ENCODE measurements at regions not wholly inside any gene's neighbourhood (a gene's known extent, or its start where the extent isn't known, plus 50 kb on each side); places are given as distances from the start of the nearest gene placed in this dataset.

- no peak for DNase-seq (ENCODE audit: low spot score)
These were observed 88.0 kb downstream of the XCL2 start for GRCh38 chr1:168455764-168456163.

DNA sequence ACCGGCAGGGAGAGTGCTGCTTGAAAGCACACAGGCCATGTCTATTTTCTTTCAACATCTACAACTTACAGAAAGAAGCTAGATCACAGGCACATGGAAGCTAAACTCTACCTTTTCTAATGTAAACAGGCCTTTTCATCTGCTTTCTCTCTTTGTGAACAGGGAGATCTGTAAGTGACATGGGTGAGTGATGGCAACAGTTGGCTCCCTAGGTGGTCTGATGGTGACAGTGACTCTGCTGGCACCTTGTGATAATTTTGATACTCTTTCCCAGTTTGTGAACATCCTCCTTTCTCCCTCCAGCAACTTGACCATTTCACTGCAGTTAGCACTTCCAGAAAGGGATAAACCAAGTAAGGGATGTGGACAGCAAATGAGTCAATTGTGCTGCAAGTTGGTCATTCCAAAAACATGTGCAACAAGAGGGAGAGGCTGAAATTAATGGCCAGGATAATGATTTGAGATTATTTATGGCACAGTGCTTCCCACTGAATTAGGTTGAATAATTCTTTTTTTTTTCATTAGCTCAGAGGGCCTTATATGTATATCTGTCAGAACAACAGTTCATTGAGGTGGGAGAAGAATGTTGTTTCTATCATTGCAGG, 89.5 kb downstream of the XCL2 start:
- no peak for DNase-seq (ENCODE audit: low spot score)

DNA sequence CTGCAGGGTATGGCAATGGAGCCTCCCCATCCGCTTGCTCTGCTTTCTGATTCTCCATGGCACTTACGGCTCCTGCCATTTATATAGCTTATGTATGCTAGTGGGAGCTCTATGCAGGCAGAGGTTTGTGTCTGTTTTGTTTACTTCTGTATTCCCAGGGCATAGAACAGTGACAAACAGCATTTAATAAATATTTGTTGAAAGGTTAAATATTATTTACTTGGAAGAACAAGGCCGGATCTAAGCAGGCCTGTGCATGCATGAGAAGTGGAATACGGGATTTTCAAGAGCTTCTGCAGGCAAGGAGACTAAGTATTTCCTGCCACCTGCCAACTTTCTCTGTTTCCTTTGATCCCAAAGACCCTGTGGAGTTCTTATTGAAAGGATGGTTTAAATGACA, 90.7 kb downstream of the XCL2 start:
- no peak for DNase-seq (ENCODE audit: low spot score)

DNA sequence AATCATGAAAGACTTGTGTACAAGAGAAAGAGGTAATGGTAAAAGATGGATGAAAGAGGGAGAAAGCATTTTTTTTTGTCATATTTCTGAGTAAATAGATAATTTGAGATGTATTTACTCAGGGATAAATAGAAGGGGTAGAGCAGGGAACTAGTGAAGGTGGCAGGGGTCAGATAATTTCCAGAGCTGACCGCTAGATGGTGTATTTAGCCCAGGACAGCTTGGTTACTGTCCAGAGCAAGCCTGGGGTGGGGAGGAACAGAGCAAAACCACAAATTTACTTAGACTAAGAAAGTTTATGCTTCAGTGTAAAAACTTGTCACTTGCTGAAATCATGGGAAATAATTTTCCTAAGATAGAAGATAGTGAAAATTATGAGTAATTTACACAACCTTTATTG, 91.5 kb downstream of the XCL2 start:
- no peak for DNase-seq (ENCODE audit: low spot score)

DNA sequence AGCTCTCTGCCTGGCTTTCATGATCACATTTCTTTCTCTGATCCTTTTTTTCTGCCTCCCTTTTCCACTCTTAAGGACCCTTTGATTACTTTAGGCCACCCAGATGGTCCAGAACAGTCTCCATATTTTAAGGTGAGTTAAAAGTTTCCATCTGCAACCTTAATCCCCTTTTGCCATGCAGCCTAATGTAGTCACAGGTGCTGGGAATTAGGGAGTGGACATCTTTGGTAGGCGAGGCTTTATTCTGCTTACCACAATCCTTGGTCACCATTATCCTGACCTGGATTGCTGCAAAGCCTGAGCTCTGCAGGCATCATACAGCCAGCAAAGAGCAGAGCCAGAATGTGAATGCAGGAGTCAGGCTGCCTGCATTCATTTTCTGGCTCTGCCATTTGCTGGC, 95.9 kb downstream of the XCL2 start:
- DNase-seq (ENCODE audit: low spot score) = no peak

DNA sequence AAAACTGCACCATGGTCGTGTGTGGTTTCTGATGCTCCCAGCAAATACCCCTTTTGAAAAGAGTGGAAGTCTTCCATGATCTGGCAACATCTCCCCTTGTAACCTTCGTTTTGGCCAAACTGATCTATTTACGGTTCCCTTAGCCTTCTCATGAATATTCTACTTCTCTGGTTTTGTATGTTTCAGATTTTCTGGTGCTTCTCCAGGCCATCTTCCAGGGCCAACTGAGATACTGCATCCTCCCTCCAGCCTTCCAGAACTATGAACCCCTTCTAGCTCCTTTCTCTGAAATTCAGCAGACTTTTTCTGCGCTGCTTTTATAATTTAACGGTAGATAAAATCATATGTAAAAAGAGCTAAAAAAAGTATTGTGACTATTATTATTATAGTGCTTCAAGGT, 97.7 kb downstream of the XCL2 start:
- no peak for DNase-seq (ENCODE audit: low spot score)

GRCh38 chr1:168443899-168444298, 99.9 kb downstream of the XCL2 start:
- DNase-seq (ENCODE audit: low spot score) = no peak

DNA sequence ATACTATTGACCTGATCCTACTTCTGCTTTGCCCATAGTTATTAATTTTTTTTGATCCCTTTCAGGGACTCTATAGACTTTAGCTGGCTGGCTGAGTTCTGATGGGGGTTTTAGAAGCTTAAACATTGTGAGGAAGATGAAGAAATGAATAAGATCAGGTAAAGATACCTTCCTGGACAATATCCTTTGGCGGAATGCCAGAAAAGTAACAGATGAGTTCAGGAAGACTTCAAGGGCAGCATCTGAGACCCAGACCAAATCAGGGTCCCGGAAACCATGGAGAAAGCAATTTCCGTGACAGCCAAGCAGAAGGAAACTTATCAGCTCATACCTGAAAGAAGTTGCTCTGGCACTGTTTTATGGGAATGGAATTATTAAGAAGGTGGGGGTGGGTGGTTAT, 100.4 kb downstream of the XCL2 start:
- DNase-seq (ENCODE audit: low spot score) = no peak

- peak; percentile 62 for DNase-seq (ENCODE audit: low spot score)
These were observed 100.9 kb downstream of the XCL2 start for GRCh38 chr1:168442931-168443330.

DNA sequence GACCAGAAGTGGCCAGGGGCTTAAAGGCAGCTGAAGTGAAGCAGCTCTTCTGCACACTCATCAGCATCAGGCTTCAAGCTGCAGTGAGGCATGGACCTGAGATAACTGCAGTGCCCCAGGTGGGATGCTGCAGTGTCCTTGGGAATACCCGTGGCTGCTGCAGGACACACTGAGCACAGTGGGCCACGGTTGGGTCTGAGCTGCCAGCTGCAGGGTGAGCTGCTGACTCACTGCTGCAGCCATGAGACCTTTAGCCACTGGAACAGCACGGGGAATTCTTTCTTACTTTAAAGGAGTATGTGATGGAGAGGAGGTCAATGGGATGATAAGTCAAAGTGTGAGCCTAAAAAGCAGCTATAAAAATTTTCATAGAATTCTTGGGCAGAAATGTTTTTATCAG, 102.1 kb downstream of the XCL2 start:
- DNase-seq (ENCODE audit: low spot score) = no peak

GRCh38 chr1:168439456-168440375, 104.1 kb downstream of the XCL2 start:
- DNase-seq (ENCODE audit: low spot score) = peak; percentile 91

DNA sequence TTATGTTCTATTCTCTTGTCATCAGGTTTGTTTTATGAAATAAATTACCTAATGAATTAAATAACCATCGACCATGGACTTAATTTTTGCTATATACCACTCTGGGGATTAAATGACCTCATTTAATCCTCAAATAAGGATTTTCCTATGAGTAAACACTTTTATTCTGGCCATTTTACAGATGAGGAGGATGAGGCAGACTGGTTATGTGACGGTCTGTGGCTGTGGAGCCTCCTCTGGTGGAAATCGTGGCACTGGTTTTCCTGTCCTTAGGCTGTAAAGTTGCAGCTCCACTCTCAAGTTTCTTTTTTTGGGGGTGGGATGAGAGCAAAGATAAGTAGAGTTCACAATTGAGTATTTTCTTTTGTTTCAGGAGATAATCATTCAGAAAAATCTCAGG, 105.2 kb downstream of the XCL2 start:
- DNase-seq (ENCODE audit: low spot score) = no peak

DNA sequence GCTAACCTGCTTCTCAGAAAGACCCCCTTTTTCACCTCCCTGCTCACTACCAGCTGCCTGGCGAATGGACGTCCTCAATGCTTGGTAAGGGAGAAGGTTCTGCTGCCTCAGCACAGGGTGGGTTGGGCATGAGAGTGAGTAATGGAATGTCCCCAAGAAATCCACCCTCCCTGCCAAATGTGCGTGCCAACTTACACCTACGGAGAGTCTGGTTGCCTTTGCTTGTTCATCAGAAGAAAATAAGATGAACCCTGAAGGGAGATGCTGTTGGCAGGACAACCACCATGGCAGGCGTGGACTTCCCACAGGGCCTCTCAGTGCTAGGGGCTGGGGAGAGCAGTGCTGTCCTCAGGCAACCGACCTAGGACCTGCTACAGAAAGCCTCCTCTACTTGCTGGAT, 106.0 kb downstream of the XCL2 start:
- DNase-seq (ENCODE audit: low spot score) = no peak

- DNase-seq (ENCODE audit: low spot score) = no peak
These were observed 108.4 kb downstream of the XCL2 start for GRCh38 chr1:168435439-168435838.

DNA sequence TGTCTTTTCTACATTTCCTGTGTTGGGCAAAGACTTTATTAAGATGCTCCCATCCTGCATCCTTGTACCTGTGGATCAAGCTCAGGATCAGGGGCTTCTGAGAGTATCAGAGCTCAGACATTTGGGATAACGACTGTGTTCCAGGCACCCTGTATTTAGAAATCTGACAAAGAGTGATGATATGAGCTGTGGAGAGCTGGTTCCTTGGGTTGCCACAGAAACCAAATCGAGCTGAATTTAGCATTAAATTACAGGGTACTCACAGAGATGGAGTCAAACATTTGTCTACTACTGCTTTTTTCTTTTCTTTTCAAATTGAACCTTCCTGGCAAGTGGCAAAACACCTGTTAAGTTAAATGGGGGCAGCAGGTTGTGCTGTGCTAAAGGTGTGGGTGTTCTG, 110.6 kb downstream of the XCL2 start:
- no peak for DNase-seq (ENCODE audit: low spot score)

- DNase-seq (ENCODE audit: low spot score) = no peak
These were observed 111.9 kb downstream of the XCL2 start for GRCh38 chr1:168431882-168432281.

DNA sequence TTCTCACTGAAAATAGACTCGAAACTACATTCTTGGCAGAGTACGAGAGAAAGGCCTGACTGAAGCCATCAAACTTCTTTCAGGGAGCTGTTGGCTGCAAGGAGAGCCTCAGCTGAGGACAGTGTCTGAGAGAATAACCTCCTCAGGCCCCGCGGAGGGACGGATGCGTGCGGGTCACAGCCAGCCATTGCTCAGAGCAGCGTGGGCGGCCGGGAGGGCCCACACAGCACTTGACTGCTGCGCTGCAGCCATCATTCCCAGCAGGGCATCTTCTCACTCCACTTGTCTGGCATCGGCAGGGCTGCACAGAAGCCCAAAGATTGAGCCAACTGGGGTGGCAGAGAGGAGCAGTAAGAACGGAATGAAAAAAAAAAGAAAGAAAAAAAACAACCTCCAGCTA, 113.5 kb downstream of the XCL2 start:
- no peak for DNase-seq (ENCODE audit: low spot score)

GRCh38 chr1:168428063-168428731, 115.6 kb downstream of the XCL2 start:
- DNase-seq (ENCODE audit: low spot score) = peak; percentile 84

DNA sequence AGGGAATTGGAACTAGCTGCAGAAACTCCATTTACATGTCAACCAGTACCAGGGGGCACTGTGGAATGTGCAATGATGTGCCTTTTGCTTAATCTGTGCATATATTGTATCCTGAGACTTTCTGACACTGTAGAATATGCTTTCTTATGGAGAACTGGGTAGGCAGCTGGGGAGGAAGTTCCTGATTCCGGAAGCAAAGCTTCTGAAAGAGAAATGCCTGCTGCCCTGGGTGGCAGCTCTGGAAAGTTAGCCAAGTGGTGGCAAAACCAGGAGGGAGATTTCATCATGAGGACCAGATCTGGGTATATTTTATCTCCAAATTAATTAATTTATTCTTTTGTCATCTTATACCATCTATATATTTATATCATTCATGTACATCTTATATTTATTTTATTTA, 116.7 kb downstream of the XCL2 start:
- DNase-seq (ENCODE audit: low spot score) = no peak

- no peak for DNase-seq (ENCODE audit: low spot score)
These were observed 119.5 kb downstream of the XCL2 start for GRCh38 chr1:168424281-168424680.

DNA sequence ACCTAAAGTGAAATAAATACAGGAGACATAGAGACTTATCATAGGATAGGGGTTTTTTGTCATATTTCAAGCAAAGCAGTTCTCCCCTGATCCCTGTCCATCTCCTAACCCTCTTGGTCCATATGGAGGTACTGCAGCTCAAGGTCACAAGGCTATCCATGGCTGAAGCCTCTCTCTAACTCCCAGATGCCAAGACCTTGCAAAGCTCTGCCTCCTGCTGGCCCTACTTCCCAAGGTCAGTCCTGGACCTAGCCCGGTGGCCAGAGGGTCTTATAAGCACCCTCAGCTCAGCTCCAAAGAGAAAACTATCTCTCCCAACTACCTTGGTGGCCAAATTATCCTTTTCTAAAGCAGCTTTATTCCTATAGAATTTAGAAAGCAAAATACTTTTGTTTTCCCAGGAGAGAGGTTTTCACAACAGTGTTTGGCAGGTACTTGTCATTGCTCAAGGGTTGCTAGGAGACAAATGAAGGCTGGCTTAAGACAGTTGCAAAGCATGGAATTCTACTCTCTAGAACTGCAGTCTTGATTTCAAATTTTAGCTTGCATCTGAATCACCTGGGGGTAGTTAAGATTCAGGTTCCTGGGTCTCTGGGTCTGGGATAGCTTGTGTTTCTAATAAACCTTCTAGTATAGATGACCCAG, 121.5 kb downstream of the XCL2 start:
- DNase-seq (ENCODE audit: low spot score) = no peak

- DNase-seq (ENCODE audit: low spot score) = peak; percentile 27
These were observed 122.3 kb downstream of the XCL2 start for GRCh38 chr1:168421399-168422004.

Measured in umbilical cord (tissue), 1 donor.